ENCODE measurements at regions not wholly inside any gene's neighbourhood (a gene's known extent, or its start where the extent isn't known, plus 50 kb on each side); places are given as distances from the start of the nearest gene placed in this dataset.

- TF ChIP-seq BCL11A (IDR thresholded peaks at IDR 0.05; ENCODE audit: low read depth in 2 of 2, low read length in 2 of 2): no peak
Measured at GRCh38 chr9:7973123-7973522, 173.5 kb upstream of the DMAC1 start (continued).
